LNCAP (cell line): ENCODE measurements at regions not wholly inside any gene's neighbourhood (a gene's known extent, or its start where the extent isn't known, plus 50 kb on each side); places are given as distances from the start of the nearest gene placed in this dataset.

Source experiments
- CTCF ChIP-seq: fragments of 450-650 bp; IDR thresholded peaks from 2 replicates; pipeline ENCODE4 v1.5.1; 2017; ENCODE audit warnings: mild to moderate bottlenecking

GRCh38 chr7:53984776-53985175 lies 557.4 kb upstream of the VSTM2A start:
- TF ChIP-seq CTCF, result no peak

- no peak for TF ChIP-seq CTCF
Measured at GRCh38 chr7:53988376-53988775, 553.8 kb upstream of the VSTM2A start.

- no peak for TF ChIP-seq CTCF
Measured at GRCh38 chr7:53993224-53993623, 549.0 kb upstream of the VSTM2A start.

- no peak for TF ChIP-seq CTCF
Measured at GRCh38 chr7:53996876-53997275, 545.3 kb upstream of the VSTM2A start.

- no peak for TF ChIP-seq CTCF
Measured at GRCh38 chr7:54014765-54015164, 527.4 kb upstream of the VSTM2A start.

GRCh38 chr7:54015251-54015650 lies 526.9 kb upstream of the VSTM2A start:
- TF ChIP-seq CTCF, result no peak

GRCh38 chr7:54037873-54038272 lies 504.3 kb upstream of the VSTM2A start:
- no peak for TF ChIP-seq CTCF

GRCh38 chr7:54060643-54061042 lies 481.5 kb upstream of the VSTM2A start:
- no peak for TF ChIP-seq CTCF
